ENCODE measurements at regions not wholly inside any gene's neighbourhood (a gene's known extent, or its start where the extent isn't known, plus 50 kb on each side); places are given as distances from the start of the nearest gene placed in this dataset.

DNA sequence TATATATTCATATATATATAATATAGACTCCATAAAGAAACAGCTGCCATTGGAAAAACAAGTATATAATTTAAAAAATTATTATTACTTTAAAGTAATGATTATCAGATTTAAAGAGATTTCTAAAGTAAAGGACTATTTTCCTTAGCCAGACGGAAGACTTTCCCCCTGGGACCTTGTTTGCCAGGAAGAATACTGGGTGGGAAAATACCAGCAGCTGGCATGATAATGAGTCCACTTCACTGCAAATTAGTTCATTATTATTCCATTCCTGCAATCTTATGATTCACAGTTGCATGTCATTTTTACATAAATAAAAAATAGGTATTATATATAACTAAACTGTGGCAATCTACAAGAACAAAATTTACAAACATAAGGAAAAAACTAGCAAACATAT lies 339.8 kb upstream of the CDH7 start:
- TF ChIP-seq, protein P1, sequence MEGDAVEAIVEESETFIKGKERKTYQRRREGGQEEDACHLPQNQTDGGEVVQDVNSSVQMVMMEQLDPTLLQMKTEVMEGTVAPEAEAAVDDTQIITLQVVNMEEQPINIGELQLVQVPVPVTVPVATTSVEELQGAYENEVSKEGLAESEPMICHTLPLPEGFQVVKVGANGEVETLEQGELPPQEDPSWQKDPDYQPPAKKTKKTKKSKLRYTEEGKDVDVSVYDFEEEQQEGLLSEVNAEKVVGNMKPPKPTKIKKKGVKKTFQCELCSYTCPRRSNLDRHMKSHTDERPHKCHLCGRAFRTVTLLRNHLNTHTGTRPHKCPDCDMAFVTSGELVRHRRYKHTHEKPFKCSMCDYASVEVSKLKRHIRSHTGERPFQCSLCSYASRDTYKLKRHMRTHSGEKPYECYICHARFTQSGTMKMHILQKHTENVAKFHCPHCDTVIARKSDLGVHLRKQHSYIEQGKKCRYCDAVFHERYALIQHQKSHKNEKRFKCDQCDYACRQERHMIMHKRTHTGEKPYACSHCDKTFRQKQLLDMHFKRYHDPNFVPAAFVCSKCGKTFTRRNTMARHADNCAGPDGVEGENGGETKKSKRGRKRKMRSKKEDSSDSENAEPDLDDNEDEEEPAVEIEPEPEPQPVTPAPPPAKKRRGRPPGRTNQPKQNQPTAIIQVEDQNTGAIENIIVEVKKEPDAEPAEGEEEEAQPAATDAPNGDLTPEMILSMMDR (IDR thresholded peaks at IDR 0.05), result no peak
- no peak for TF ChIP-seq POLR2AphosphoS5 (IDR thresholded peaks at IDR 0.05)
